GM12878 (cell line): ENCODE measurements at regions not wholly inside any gene's neighbourhood (a gene's known extent, or its start where the extent isn't known, plus 50 kb on each side); places are given as distances from the start of the nearest gene placed in this dataset.

ENCODE experiments used
- ATAC-seq: fragments of 200-7000 bp; cut with Tn5 transposase; 3 replicates; pipeline ENCODE4 v1.9.1; 2020; ENCODE audit warnings: mild to moderate bottlenecking, moderate library complexity
- BruUV-seq: library from RNA; stranded (reverse); fragments of 400-500 nt; replicated peaks from 2 replicates; lab custom pipeline; 2021; lab: Mats Ljungman, UMichigan
- CTCF ChIA-PET: fragments of 300-600 bp; sonication (Branson Sonifier 250); formaldehyde crosslinking; extraction: SDS; loops from one replicate; lab custom pipeline; 2021; ENCODE audit warnings: inconsistent platforms; lab: Yijun Ruan, JAX
- POLR2A ChIA-PET: fragments of 350-600 bp; formaldehyde crosslinking; extraction: SDS; loops from one replicate; lab custom pipeline; 2021; ENCODE audit warnings: inconsistent platforms; lab: Charles Lee
- RAD21 ChIA-PET: fragments of 300-600 bp; sonication (Branson Sonifier 250); formaldehyde crosslinking; loops from one replicate; lab custom pipeline; 2023; ENCODE audit warnings: antibody characterized with exemption; ENCODE audit not compliant: unreplicated experiment; lab: Charles Lee
- SMC1A ChIA-PET: fragments of 300-600 bp; sonication (Branson Sonifier 250); formaldehyde crosslinking; loops from one replicate; lab custom pipeline; 2023; ENCODE audit not compliant: unreplicated experiment, uncharacterized antibody; lab: Charles Lee
- DNase-seq: peaks from one replicate; pipeline ENCODE4 v3.0.0-alpha.2; 2011; ENCODE audit warnings: low read depth, low spot score
- FAIRE-seq: peaks from 3 replicates; lab custom pipeline; 2011; peaks lifted over from hg19 to GRCh38; lab: Jason Lieb, UNC
- H2AFZ ChIP-seq: 2 replicates; pipeline ENCODE4 v1.6.0; 2011; ENCODE audit warnings: low read depth, low read length, control low read depth; ENCODE audit not compliant: control insufficient read depth
- H3K27ac ChIP-seq: 2 replicates; pipeline ENCODE4 v1.5.1; 2011; ENCODE audit warnings: control low read depth; ENCODE audit not compliant: control insufficient read depth, insufficient read depth
- H3K27me3 ChIP-seq, 2 experiments: replicated peaks in 1 of 2; 2 replicates each; pipeline versions ENCODE4 v1.6.0 to v1.6.1; 2011; ENCODE audit warnings: low read length in 1 of 2; ENCODE audit not compliant: control insufficient read depth in 2 of 2, insufficient read depth in 2 of 2
- H3K36me3 ChIP-seq, 2 experiments: 2 replicates each; pipeline ENCODE4 v1.5.1; 2011; ENCODE audit warnings: low read length in 1 of 2; ENCODE audit not compliant: control insufficient read depth in 2 of 2, insufficient read depth in 2 of 2
- H3K4me1 ChIP-seq: 2 replicates; pipeline ENCODE4 v1.6.1; 2011; ENCODE audit warnings: mild to moderate bottlenecking, low read length, moderate library complexity, mixed read lengths; ENCODE audit not compliant: control insufficient read depth, insufficient read depth
- H3K4me2 ChIP-seq: 2 replicates; pipeline ENCODE4 v1.6.0; 2011; ENCODE audit warnings: control low read depth; ENCODE audit not compliant: control insufficient read depth, insufficient read depth
- H3K4me3 ChIP-seq: fragments of 200-600 bp; sonication (generic); 2 replicates; pipeline ENCODE4 v1.5.1; 2016
- H3K79me2 ChIP-seq: 2 replicates; pipeline ENCODE4 v1.6.0; 2011; ENCODE audit warnings: low read length; ENCODE audit not compliant: control insufficient read depth, insufficient read depth
- H3K9ac ChIP-seq: 2 replicates; pipeline ENCODE4 v1.8.0; 2011; ENCODE audit warnings: low read length, control low read depth, mixed read lengths; ENCODE audit not compliant: control insufficient read depth, insufficient read depth
- H3K9me3 ChIP-seq: replicated peaks from 3 replicates; pipeline ENCODE4 v1.5.1; 2011; ENCODE audit warnings: mild to moderate bottlenecking, low read length; ENCODE audit not compliant: control insufficient read depth, insufficient read depth
- H4K20me1 ChIP-seq: 2 replicates; pipeline ENCODE4 v1.6.0; 2011; ENCODE audit not compliant: control insufficient read depth, insufficient read depth
- CBFB ChIP-seq: IDR thresholded peaks from 2 replicates; pipeline ENCODE4 v1.6.1; 2016; ENCODE audit warnings: antibody characterized with exemption, low read depth
- GATAD2B ChIP-seq: fragments of 450-650 bp; conservative IDR thresholded peaks from 2 replicates; pipeline ENCODE4 v1.6.1; 2017; ENCODE audit warnings: low read depth, mild to moderate bottlenecking, moderate library complexity
- NFYB ChIP-seq: IDR thresholded peaks from 2 replicates; pipeline ENCODE4 v1.6.1; 2011; ENCODE audit warnings: low read depth, mild to moderate bottlenecking, low read length, improper control_type of control experiment, moderate library complexity; ENCODE audit not compliant: insufficient read depth
- SUPT20H ChIP-seq: IDR thresholded peaks from 2 replicates; pipeline ENCODE4 v1.6.1; 2011; ENCODE audit warnings: low read depth, mild to moderate bottlenecking, low read length, moderate library complexity, borderline replicate concordance; ENCODE audit not compliant: control insufficient read depth
- ZNF217 ChIP-seq: fragments of 450-650 bp; IDR thresholded peaks from 2 replicates; pipeline ENCODE4 v1.6.1; 2017; ENCODE audit warnings: antibody characterized with exemption, mild to moderate bottlenecking
- ZNF274 ChIP-seq: IDR thresholded peaks from one replicate; pipeline ENCODE4 v1.8.0; 2011; ENCODE audit not compliant: insufficient read length, insufficient read depth
- ZNF622 ChIP-seq: fragments of 450-650 bp; IDR thresholded peaks from 2 replicates; pipeline ENCODE4 v1.6.1; 2017; ENCODE audit warnings: mild to moderate bottlenecking, inconsistent platforms
- WGBS: methylation state at CpG from one replicate; pipeline ENCODE4 v1.1.6; 2016; ENCODE audit warnings: low lambda C conversion rate; ENCODE audit not compliant: insufficient replicate concordance, insufficient coverage; ENCODE audit errors: missing lambda C conversion rate; 5-methylcytosine and 5-hydroxymethylcytosine counted together
- in situ Hi-C: fragments of 300-500 bp; cut with MboI; formaldehyde crosslinking; loops from 9 replicates; pipeline ENCODE4 v1.14.3; 2018; ENCODE audit warnings: mixed read lengths
- intact Hi-C: fragments of 100-400 bp; cut with micrococcal nuclease; formaldehyde crosslinking; loops from one replicate; pipeline ENCODE4 v1.14.2; 2022; ENCODE audit not compliant: unreplicated experiment
- TF ChIP-seq, protein P1 (sequence below): IDR thresholded peaks from 2 replicates; pipeline ENCODE4 v1.6.1; 2012; ENCODE audit warnings: improper control_type of control experiment, low read depth, low read length; ENCODE audit not compliant: insufficient replicate concordance
- TF ChIP-seq, protein P2 (sequence below): IDR thresholded peaks from 2 replicates; pipeline ENCODE4 v1.6.1; 2011; ENCODE audit warnings: borderline replicate concordance, low read depth, mild to moderate bottlenecking, moderate library complexity, mixed read lengths, low read length; ENCODE audit not compliant: insufficient read depth; ENCODE audit errors: extremely low read length
- TF ChIP-seq, protein P3 (sequence below): fragments of 450-650 bp; IDR thresholded peaks from 2 replicates; pipeline ENCODE4 v1.6.1; 2016; ENCODE audit warnings: mild to moderate bottlenecking
- TF ChIP-seq, protein P4 (sequence below): fragments of 450-650 bp; conservative IDR thresholded peaks from 2 replicates; pipeline ENCODE4 v1.6.1; 2017; ENCODE audit warnings: mild to moderate bottlenecking, moderate library complexity

DNA sequence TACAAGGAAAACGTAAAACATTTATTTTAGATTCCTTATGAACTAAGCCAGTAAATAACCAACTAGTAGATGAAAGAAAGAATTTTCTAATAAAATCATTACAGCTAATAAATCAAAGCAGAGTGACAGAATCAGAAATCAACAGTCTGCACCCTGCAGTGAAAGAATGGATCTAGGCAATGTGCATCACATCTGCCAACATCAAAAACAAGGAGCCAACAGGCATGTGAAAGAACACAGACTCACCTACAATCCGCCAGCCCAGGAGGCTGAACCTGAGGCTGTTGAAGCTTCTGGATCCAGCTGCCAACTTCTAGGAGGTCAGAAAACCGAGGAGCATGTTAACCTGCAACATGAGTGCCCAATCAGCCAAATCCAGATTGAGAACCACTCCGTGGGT lies 196.3 kb downstream of the SETD4 start (continued):
- TF ChIP-seq, protein P1, sequence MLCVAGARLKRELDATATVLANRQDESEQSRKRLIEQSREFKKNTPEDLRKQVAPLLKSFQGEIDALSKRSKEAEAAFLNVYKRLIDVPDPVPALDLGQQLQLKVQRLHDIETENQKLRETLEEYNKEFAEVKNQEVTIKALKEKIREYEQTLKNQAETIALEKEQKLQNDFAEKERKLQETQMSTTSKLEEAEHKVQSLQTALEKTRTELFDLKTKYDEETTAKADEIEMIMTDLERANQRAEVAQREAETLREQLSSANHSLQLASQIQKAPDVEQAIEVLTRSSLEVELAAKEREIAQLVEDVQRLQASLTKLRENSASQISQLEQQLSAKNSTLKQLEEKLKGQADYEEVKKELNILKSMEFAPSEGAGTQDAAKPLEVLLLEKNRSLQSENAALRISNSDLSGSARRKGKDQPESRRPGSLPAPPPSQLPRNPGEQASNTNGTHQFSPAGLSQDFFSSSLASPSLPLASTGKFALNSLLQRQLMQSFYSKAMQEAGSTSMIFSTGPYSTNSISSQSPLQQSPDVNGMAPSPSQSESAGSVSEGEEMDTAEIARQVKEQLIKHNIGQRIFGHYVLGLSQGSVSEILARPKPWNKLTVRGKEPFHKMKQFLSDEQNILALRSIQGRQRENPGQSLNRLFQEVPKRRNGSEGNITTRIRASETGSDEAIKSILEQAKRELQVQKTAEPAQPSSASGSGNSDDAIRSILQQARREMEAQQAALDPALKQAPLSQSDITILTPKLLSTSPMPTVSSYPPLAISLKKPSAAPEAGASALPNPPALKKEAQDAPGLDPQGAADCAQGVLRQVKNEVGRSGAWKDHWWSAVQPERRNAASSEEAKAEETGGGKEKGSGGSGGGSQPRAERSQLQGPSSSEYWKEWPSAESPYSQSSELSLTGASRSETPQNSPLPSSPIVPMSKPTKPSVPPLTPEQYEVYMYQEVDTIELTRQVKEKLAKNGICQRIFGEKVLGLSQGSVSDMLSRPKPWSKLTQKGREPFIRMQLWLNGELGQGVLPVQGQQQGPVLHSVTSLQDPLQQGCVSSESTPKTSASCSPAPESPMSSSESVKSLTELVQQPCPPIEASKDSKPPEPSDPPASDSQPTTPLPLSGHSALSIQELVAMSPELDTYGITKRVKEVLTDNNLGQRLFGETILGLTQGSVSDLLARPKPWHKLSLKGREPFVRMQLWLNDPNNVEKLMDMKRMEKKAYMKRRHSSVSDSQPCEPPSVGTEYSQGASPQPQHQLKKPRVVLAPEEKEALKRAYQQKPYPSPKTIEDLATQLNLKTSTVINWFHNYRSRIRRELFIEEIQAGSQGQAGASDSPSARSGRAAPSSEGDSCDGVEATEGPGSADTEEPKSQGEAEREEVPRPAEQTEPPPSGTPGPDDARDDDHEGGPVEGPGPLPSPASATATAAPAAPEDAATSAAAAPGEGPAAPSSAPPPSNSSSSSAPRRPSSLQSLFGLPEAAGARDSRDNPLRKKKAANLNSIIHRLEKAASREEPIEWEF = no peak
- no peak for TF ChIP-seq SUPT20H

DNA sequence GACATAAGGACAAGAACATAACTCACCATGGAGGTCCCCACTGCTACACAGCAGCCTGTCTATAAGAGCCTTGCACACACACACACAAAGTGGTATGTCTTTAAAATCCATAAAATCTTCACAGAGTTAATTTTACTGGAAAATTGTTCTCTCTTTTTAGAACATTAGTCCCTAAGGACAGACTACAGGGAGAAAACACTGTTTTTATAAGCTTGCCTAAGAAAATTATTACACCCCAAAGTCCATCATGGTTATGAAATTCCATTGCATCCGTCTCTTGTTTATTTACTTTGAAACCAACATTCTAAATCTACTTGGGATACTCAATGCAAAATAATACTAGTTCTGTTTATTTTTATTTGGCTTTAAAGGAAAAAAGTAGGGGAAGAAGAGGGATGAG lies 197.4 kb downstream of the SETD4 start:
- ATAC-seq (no peak), DNase-seq (no peak), FAIRE-seq (no peak)
- in situ Hi-C loops (no loop called here), intact Hi-C loops (no loop called here)
- no peaks in the 10 kb centered on the region for H3K36me3 ChIP-seq
- H2AFZ ChIP-seq = no peak overlapping the region
- ChIA-PET RAD21 (no interaction called here), POLR2A (no interaction called here), SMC1A (no interaction called here), CTCF (no interaction called here)
- no peak overlapping the region for H3K27ac ChIP-seq
- no peaks in the 10 kb centered on the region for H3K79me2 ChIP-seq
- no peaks in the 10 kb centered on the region for H3K9me3 ChIP-seq
- BruUV-seq = no TSS peak
- 0% methylated on average over 1 of the region's 1 CpG for WGBS
- H4K20me1 ChIP-seq = no peaks in the 10 kb centered on the region
- H3K4me3 ChIP-seq = no peak overlapping the region
- no peak overlapping the region for H3K9ac ChIP-seq
- H3K4me2 ChIP-seq = no peak overlapping the region
- H3K4me1 ChIP-seq = no peaks in the 10 kb centered on the region
- H3K27me3 ChIP-seq = no peaks in the 10 kb centered on the region; a peak in 1 of 4 replicates
- TF ChIP-seq ZNF274 (no peak), NFYB (no peak), ZNF622 (no peak), ZNF217 (no peak), GATAD2B (no peak), CBFB (no peak)
- TF ChIP-seq, protein P2, sequence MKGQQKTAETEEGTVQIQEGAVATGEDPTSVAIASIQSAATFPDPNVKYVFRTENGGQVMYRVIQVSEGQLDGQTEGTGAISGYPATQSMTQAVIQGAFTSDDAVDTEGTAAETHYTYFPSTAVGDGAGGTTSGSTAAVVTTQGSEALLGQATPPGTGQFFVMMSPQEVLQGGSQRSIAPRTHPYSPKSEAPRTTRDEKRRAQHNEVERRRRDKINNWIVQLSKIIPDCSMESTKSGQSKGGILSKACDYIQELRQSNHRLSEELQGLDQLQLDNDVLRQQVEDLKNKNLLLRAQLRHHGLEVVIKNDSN = no peak
- TF ChIP-seq, protein P3, sequence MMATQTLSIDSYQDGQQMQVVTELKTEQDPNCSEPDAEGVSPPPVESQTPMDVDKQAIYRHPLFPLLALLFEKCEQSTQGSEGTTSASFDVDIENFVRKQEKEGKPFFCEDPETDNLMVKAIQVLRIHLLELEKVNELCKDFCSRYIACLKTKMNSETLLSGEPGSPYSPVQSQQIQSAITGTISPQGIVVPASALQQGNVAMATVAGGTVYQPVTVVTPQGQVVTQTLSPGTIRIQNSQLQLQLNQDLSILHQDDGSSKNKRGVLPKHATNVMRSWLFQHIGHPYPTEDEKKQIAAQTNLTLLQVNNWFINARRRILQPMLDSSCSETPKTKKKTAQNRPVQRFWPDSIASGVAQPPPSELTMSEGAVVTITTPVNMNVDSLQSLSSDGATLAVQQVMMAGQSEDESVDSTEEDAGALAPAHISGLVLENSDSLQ = no peak
- TF ChIP-seq, protein P4, sequence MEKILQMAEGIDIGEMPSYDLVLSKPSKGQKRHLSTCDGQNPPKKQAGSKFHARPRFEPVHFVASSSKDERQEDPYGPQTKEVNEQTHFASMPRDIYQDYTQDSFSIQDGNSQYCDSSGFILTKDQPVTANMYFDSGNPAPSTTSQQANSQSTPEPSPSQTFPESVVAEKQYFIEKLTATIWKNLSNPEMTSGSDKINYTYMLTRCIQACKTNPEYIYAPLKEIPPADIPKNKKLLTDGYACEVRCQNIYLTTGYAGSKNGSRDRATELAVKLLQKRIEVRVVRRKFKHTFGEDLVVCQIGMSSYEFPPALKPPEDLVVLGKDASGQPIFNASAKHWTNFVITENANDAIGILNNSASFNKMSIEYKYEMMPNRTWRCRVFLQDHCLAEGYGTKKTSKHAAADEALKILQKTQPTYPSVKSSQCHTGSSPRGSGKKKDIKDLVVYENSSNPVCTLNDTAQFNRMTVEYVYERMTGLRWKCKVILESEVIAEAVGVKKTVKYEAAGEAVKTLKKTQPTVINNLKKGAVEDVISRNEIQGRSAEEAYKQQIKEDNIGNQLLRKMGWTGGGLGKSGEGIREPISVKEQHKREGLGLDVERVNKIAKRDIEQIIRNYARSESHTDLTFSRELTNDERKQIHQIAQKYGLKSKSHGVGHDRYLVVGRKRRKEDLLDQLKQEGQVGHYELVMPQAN = no peak
